Daoy (cell line): ENCODE measurements at regions not wholly inside any gene's neighbourhood (a gene's known extent, or its start where the extent isn't known, plus 50 kb on each side); places are given as distances from the start of the nearest gene placed in this dataset.

Source experiments
- DNase-seq: peaks from one replicate; pipeline ENCODE4 v3.0.0-alpha.2; 2015; ENCODE audit warnings: low read depth

GRCh38 chr6:134527108-134527787, 209.3 kb upstream of the SGK1 start:
- no peak for DNase-seq

- no peak for DNase-seq
Observed at GRCh38 chr6:134525190-134525868, 207.4 kb upstream of the SGK1 start.

GRCh38 chr6:134523903-134524650, 206.2 kb upstream of the SGK1 start:
- DNase-seq = no peak

- DNase-seq = no peak
Observed at GRCh38 chr6:134523051-134523450, 205.1 kb upstream of the SGK1 start.

- no peak for DNase-seq
Observed at GRCh38 chr6:134521116-134521501, 203.2 kb upstream of the SGK1 start.

GRCh38 chr6:134520181-134521115, 202.5 kb upstream of the SGK1 start:
- DNase-seq = peak; percentile 26

GRCh38 chr6:134519465-134519864, 201.6 kb upstream of the SGK1 start:
- no peak for DNase-seq

- DNase-seq = no peak
Observed at GRCh38 chr6:134517868-134518267, 200.0 kb upstream of the SGK1 start.

GRCh38 chr6:134517145-134517658, 199.3 kb upstream of the SGK1 start:
- DNase-seq = peak; percentile 80

GRCh38 chr6:134516582-134516981, 198.7 kb upstream of the SGK1 start:
- no peak for DNase-seq

- DNase-seq = no peak
Observed at GRCh38 chr6:134515986-134516385, 198.1 kb upstream of the SGK1 start.

- no peak for DNase-seq
Observed at GRCh38 chr6:134512981-134513391, 195.1 kb upstream of the SGK1 start.

GRCh38 chr6:134511984-134512683, 194.2 kb upstream of the SGK1 start:
- no peak for DNase-seq

- no peak for DNase-seq
Observed at GRCh38 chr6:134510920-134511319, 193.0 kb upstream of the SGK1 start.

- no peak for DNase-seq
Observed at GRCh38 chr6:134510142-134510541, 192.2 kb upstream of the SGK1 start.

GRCh38 chr6:134508862-134509498, 191.1 kb upstream of the SGK1 start:
- DNase-seq = no peak

GRCh38 chr6:134506162-134506561, 188.2 kb upstream of the SGK1 start:
- no peak for DNase-seq

- no peak for DNase-seq
Observed at GRCh38 chr6:134503585-134504281, 185.8 kb upstream of the SGK1 start.

- DNase-seq = no peak
Observed at GRCh38 chr6:134502614-134503549, 185.0 kb upstream of the SGK1 start.
